GM08714 (cell line): ENCODE measurements at regions not wholly inside any gene's neighbourhood (a gene's known extent, or its start where the extent isn't known, plus 50 kb on each side); places are given as distances from the start of the nearest gene placed in this dataset.

Experiments used
- H3K4me3 ChIP-seq: fragments of 200-500 bp; sonication (Bioruptor generic); 2 replicates; pipeline ENCODE4 v1.5.1; 2014; ENCODE audit warnings: mild to moderate bottlenecking, low read length, inconsistent platforms
- ZNF274 ChIP-seq: IDR thresholded peaks from 2 replicates; pipeline ENCODE4 v1.6.1; 2012; ENCODE audit warnings: mild to moderate bottlenecking, low read depth, low read length

DNA sequence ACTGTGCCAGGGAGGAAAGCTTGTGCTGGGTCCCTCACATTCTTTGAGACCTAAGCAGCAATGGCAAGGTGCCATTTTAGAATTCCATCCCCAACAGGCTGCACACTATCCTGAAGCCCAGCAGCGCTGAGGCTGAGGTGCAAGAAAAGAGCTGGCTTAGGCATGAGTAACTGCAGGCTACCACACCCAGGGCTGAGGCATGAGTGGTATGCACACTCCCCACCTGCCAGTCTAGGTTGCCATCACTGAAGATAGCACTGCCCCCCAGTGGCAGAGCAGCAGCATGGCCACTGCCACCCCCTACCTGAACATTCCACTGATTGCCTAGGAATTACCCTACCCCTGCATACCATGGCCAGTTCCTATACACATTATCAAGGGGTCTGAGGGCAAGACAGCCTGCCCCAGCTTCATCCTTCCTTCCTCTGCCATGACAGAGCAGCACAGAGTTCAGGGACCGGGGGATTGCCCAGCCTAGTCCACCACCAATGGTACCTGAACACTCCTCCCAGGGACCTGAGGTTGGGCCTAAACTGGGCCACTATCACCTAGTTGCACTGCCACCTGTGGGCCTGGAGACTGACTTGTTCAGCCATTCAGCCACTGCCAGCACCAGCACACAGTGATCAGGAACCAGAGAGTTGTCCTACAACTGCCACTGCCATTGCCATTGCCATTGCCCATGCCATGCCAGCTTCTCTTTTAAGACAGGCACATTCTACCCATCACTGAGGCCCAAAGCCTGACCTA is 129.8 kb downstream of the SATB1 start:
- no peak for TF ChIP-seq ZNF274
- H3K4me3 ChIP-seq: no peak overlapping the region

DNA sequence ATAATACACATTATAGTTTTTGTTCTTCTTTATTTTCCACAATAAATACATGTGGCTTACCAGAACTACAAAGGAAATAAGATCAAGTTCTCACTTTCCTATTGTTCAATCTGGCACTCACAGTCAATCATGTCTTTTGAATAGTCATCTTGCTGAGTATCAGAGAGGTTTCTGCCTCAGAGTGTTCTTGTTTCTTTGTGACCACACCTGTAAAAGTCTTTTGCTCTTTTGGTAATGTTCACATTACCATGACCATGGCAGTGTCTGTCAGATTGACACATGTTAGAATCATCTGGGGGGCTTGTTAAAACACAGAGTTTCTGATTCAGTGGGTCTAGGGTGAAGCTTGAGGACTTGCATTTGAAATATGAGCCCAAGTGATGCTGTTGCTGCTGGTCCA is 135.0 kb downstream of the SATB1 start:
- no peak for TF ChIP-seq ZNF274
- no peak overlapping the region for H3K4me3 ChIP-seq

DNA sequence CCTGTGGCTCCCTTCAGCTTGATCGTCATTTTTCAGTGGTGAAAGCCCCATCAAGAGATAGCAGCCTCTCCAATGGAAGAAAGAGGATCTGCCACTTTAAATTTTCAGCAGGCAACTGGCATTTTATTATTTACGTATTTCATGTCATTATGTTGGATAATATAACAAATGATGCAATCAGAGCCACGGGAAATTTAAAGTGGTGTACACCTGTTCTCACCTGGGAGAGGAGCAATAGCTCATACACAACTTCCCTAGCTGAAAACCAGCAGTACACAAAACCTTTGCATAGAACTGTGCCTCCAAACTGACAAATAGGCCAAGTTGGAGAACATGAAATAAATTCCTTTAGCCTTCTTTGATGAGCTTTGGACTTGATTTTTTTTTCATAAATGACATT is 136.9 kb downstream of the SATB1 start:
- H3K4me3 ChIP-seq: no peak overlapping the region
- no peak for TF ChIP-seq ZNF274

DNA sequence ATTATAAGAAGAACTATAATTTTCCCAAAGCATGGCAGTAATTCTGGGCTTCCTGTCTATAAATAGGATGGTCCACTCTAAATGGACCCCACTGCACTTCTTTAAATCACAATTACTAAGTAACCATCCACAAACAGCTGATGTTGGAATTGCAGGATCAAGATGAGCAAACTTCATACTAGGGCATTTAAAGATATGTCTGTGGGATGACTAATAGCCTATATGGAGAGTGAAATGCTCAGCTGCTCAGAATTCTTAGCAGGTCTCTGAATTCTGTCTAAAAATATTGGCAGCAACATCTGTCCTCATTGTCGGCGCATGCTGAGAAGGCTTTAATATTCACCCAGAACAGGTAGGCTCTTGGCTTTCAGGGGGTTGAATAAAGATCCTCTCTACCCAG is 140.4 kb downstream of the SATB1 start:
- H3K4me3 ChIP-seq: no peak overlapping the region
- no peak for TF ChIP-seq ZNF274

DNA sequence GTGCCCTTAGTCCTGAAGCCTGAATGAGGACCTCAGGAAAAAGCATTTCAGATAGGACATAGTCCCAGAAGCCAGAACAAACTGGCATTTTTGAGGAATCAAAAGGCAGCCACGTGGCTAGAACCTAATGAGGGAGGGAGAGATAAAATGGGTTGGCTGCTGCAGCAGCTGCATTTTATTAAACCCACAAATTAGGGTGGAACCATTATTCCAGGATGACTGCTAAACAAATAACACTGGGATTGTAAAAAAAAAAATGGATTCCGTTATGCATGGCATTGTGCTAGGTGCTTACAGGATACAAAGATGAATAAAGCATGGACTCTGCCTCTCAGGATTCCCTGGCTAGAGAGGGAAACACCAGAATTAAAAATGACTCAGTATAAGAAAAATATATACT is 141.5 kb downstream of the SATB1 start:
- H3K4me3 ChIP-seq: no peak overlapping the region
- no peak for TF ChIP-seq ZNF274

DNA sequence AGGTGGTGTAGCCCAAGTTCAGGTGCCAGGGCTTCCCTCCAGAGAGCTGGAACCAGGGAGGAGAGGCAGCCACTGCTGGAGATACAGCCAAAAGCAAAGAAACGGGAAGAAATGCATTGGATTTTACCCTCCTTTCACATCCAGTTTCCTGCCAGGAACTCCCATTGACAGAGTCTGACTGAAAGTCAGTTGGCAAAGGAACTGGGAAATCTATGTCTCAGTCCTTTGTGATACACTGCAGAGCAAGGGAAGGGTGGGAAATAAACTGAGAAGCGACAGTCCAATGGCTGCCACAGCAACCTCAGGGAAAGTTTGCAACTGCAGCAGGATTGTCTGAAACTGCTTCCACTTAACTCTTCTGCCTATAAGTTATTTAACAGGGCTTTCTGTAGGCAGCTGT is 142.6 kb downstream of the SATB1 start:
- TF ChIP-seq ZNF274: no peak
- no peak overlapping the region for H3K4me3 ChIP-seq

GRCh38 chr3:18279226-18279737 is 145.9 kb downstream of the SATB1 start:
- H3K4me3 ChIP-seq: no peak overlapping the region
- TF ChIP-seq ZNF274: no peak

DNA sequence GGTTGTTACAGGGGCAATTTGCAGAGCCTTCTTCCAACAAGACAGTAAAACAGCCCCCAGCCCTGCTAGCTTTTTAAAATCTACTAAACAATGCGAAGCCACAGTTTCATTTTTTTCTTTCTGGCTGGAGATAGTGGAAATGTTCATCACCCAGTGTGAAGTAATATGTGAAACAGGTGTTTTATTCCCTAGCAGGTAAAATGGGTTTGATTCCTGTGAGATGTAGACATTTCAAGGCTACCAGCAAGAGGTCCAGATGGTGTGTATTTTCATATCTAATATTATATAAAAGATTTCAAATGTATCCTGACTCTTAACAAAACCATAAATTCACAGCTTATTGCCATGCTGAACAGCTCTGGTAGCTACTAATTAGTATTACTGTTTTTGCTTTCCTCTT is 160.3 kb downstream of the SATB1 start:
- H3K4me3 ChIP-seq: no peak overlapping the region
- TF ChIP-seq ZNF274: no peak

DNA sequence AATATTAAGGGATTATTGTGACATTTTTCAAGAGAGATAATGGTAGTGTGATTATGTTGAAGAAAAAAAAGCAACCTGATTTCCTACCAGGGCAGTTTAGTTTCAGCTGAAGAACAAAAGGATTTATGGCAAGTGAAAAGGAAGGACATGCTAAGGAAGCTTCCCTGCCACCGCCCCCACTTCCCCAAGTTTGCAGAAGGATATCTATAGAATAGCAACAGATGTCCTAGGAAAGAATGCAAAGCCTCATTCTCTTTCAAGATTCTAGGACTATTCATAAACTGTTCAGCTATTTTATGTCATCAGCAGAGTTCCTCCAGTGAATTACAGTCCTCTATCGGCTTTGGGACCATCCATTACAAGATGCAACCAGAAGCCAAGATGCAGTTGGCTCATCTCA is 160.8 kb downstream of the SATB1 start:
- no peak overlapping the region for H3K4me3 ChIP-seq
- TF ChIP-seq ZNF274: no peak

DNA sequence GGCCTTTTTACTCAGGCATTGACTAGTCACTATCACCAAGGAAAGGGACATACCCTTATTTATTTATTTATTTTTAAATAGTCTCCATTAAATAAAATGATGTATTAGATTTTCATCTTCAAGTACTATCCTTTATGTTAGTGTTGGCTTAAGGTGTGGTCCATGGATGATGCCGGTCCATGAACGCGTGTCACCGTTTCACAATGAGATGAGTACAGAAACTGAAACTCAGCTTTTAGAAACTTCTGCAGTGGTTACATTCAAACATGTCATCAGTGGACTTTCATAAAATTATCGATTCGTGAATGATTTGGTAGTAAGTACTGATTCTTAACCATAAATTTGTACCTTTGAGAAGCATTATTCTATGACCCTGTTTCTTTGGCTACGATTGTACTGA is 166.6 kb downstream of the SATB1 start:
- no peak for TF ChIP-seq ZNF274
- H3K4me3 ChIP-seq: no peak overlapping the region

DNA sequence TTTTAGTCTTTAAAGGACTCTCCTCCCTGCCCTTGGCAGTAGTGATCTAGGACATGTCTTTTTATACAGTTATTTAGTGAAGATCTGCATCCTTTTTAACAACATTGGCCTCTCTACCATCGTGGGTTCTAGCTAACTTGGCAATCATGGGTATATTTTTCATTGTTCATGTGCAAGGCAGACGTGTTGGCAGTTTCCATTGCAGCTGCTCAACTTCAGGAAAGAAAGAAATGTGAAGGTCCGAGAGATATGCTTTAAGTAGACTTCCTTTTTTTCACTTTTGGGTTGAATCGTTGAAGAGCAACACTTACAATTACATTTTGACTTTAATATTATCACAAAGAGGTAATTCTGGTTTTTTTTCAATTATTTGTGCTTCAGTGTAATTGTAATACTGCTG is 172.6 kb downstream of the SATB1 start:
- no peak overlapping the region for H3K4me3 ChIP-seq
- TF ChIP-seq ZNF274: no peak

GRCh38 chr3:18250991-18251390 is 174.1 kb downstream of the SATB1 start:
- H3K4me3 ChIP-seq: no peak overlapping the region
- TF ChIP-seq ZNF274: no peak

DNA sequence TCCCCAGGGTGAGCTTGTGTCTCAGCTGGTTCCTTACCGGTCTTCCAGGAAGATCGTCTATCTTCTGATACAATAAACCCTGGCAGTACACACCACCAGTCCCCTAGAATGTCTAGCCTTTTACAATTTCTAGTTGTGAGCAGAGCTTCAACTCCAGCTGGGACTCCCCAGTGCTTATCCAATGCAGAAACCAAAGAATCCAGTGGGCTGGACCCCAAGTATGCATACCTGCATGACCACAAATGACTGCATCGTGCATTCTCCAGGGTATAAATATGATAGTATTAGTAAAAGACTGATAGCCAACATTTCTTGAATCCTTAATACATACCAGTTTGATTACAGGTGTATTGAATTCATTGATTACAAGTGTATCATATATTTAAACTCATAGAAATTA is 176.0 kb downstream of the SATB1 start:
- H3K4me3 ChIP-seq: no peak overlapping the region
- TF ChIP-seq ZNF274: no peak

DNA sequence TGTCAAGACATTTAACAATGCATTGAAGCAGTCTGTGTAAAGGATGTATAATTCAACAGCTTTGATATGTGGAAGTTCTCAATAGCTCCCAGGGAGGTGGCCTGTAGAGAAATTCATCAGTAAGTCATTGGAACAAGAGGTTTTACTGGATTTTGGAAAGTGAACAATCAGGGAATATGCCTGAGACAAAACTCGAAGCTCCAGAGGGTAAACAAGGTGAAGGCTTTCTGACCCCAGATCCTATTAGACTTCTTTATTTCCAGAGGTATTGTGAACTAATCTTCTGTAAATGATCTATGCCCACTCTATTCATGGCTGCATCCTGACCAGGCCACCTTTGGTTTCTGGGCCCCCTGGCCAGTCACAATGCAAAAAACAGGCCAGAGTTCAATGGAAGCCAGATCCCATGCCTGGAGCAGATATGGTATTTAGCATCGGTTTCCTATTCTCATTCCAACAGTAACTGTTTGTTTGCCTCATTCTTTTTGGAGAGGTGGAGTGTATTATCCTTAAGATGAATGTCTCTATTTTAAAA is 177.3 kb downstream of the SATB1 start:
- TF ChIP-seq ZNF274: no peak
- no peak overlapping the region for H3K4me3 ChIP-seq

- H3K4me3 ChIP-seq: no peak overlapping the region
- TF ChIP-seq ZNF274: no peak
These were observed 177.9 kb downstream of the SATB1 start for GRCh38 chr3:18247139-18247695.
